HUES6 (cell line): ENCODE measurements at regions not wholly inside any gene's neighbourhood (a gene's known extent, or its start where the extent isn't known, plus 50 kb on each side); places are given as distances from the start of the nearest gene placed in this dataset.

Source experiments
- H3K27ac ChIP-seq: 2 replicates; pipeline ENCODE4 v1.7.0; 2013; ENCODE audit warnings: low read depth, mild to moderate bottlenecking, low read length, inconsistent platforms
- H3K27me3 ChIP-seq: 2 replicates; pipeline ENCODE4 v1.6.1; 2013; ENCODE audit warnings: low read length; ENCODE audit not compliant: control insufficient read depth, insufficient read depth
- H3K36me3 ChIP-seq: 2 replicates; pipeline ENCODE4 v1.6.1; 2013; ENCODE audit warnings: low read length; ENCODE audit not compliant: control insufficient read depth, insufficient read depth
- H3K4me1 ChIP-seq: 2 replicates; pipeline ENCODE4 v1.6.1; 2013; ENCODE audit warnings: low read length; ENCODE audit not compliant: control insufficient read depth, insufficient read depth
- H3K4me3 ChIP-seq: 2 replicates; pipeline ENCODE4 v1.5.1; 2013; ENCODE audit warnings: low read depth, low read length
- H3K9ac ChIP-seq: one replicate; pipeline ENCODE4 v1.6.1; 2013; ENCODE audit warnings: mild to moderate bottlenecking, low read length
- H3K9me3 ChIP-seq: 2 replicates; pipeline ENCODE4 v1.6.1; 2013; ENCODE audit warnings: low read depth, low read length; ENCODE audit not compliant: control insufficient read depth, insufficient read depth

- no peak overlapping the region for H3K4me3 ChIP-seq
- H3K9me3 ChIP-seq: no peaks in the 10 kb centered on the region
- H3K4me1 ChIP-seq: no peaks in the 10 kb centered on the region
- H3K9ac ChIP-seq: no peak overlapping the region
- H3K27ac ChIP-seq: no peak overlapping the region
- no peaks in the 10 kb centered on the region for H3K27me3 ChIP-seq
- no peaks in the 10 kb centered on the region for H3K36me3 ChIP-seq
These were observed 79.1 kb upstream of the ZFP64 start for GRCh38 chr20:52270696-52271095.

- no peaks in the 10 kb centered on the region for H3K4me1 ChIP-seq
- H3K9ac ChIP-seq: no peak overlapping the region
- H3K27me3 ChIP-seq: no peaks in the 10 kb centered on the region
- H3K27ac ChIP-seq: no peak overlapping the region
- H3K4me3 ChIP-seq: no peak overlapping the region
- H3K9me3 ChIP-seq: no peaks in the 10 kb centered on the region
- no peaks in the 10 kb centered on the region for H3K36me3 ChIP-seq
These were observed 78.5 kb upstream of the ZFP64 start for GRCh38 chr20:52270001-52270606.

GRCh38 chr20:52269321-52269720 lies 77.7 kb upstream of the ZFP64 start:
- Histone ChIP-seq H3K9me3 (no peaks in the 10 kb centered on the region), H3K36me3 (no peaks in the 10 kb centered on the region), H3K4me3 (no peak overlapping the region), H3K4me1 (no peaks in the 10 kb centered on the region), H3K27ac (no peak overlapping the region), H3K27me3 (no peaks in the 10 kb centered on the region), H3K9ac (no peak overlapping the region)

GRCh38 chr20:52268184-52268749 lies 76.7 kb upstream of the ZFP64 start:
- H3K4me3 ChIP-seq: no peak overlapping the region
- no peak overlapping the region for H3K27ac ChIP-seq
- H3K36me3 ChIP-seq: no peaks in the 10 kb centered on the region
- no peaks in the 10 kb centered on the region for H3K9me3 ChIP-seq
- H3K9ac ChIP-seq: no peak overlapping the region
- no peaks in the 10 kb centered on the region for H3K4me1 ChIP-seq
- H3K27me3 ChIP-seq: no peaks in the 10 kb centered on the region

GRCh38 chr20:52267418-52267817 lies 75.8 kb upstream of the ZFP64 start:
- Histone ChIP-seq H3K36me3 (no peaks in the 10 kb centered on the region), H3K4me1 (no peaks in the 10 kb centered on the region), H3K4me3 (no peak overlapping the region), H3K9me3 (no peaks in the 10 kb centered on the region), H3K27me3 (no peaks in the 10 kb centered on the region), H3K27ac (no peak overlapping the region), H3K9ac (no peak overlapping the region)

GRCh38 chr20:52263757-52264156 lies 72.2 kb upstream of the ZFP64 start:
- Histone ChIP-seq H3K36me3 (no peaks in the 10 kb centered on the region), H3K27me3 (no peaks in the 10 kb centered on the region), H3K4me1 (no peaks in the 10 kb centered on the region), H3K27ac (no peak overlapping the region), H3K9me3 (no peaks in the 10 kb centered on the region), H3K9ac (no peak overlapping the region), H3K4me3 (no peak overlapping the region)

GRCh38 chr20:52261792-52262191 lies 70.2 kb upstream of the ZFP64 start:
- Histone ChIP-seq H3K27me3 (no peaks in the 10 kb centered on the region), H3K4me1 (no peaks in the 10 kb centered on the region), H3K9ac (no peak overlapping the region), H3K36me3 (no peaks in the 10 kb centered on the region), H3K9me3 (peaks cover 3% of the 10 kb centered on the region; the same call in 1 of the 2 replicates), H3K4me3 (no peak overlapping the region), H3K27ac (no peak overlapping the region)

- Histone ChIP-seq H3K27me3 (no peaks in the 10 kb centered on the region), H3K36me3 (no peaks in the 10 kb centered on the region)
These were observed 67.7 kb upstream of the ZFP64 start for GRCh38 chr20:52259295-52259694.

GRCh38 chr20:52256454-52256853 lies 64.9 kb upstream of the ZFP64 start:
- no peaks in the 10 kb centered on the region for H3K4me1 ChIP-seq
- H3K9me3 ChIP-seq: peaks cover 11% of the 10 kb centered on the region; the same call in 1 of the 2 replicates
- no peak overlapping the region for H3K9ac ChIP-seq
- no peaks in the 10 kb centered on the region for H3K36me3 ChIP-seq
- H3K27me3 ChIP-seq: no peaks in the 10 kb centered on the region
- no peak overlapping the region for H3K4me3 ChIP-seq
- no peak overlapping the region for H3K27ac ChIP-seq

More at GRCh38 chr20:52259295-52259694, 67.7 kb upstream of the ZFP64 start:
- H3K9ac ChIP-seq: no peak overlapping the region
- no peak overlapping the region for H3K4me3 ChIP-seq
- H3K9me3 ChIP-seq: peaks cover 3% of the 10 kb centered on the region; the same call in 1 of the 2 replicates
- H3K4me1 ChIP-seq: no peaks in the 10 kb centered on the region
- H3K27ac ChIP-seq: no peak overlapping the region

- Histone ChIP-seq H3K9ac (no peak overlapping the region), H3K4me3 (no peak overlapping the region), H3K36me3 (no peaks in the 10 kb centered on the region), H3K4me1 (no peaks in the 10 kb centered on the region), H3K9me3 (0 out of 2 replicates have a peak, but pooled peaks cover 8% of the 10 kb centered on the region), H3K27ac (no peak overlapping the region), H3K27me3 (no peaks in the 10 kb centered on the region)
These were observed 61.1 kb upstream of the ZFP64 start for GRCh38 chr20:52252664-52253063.

GRCh38 chr20:52251827-52252226 lies 60.2 kb upstream of the ZFP64 start:
- Histone ChIP-seq H3K27ac (no peak overlapping the region), H3K9ac (no peak overlapping the region), H3K27me3 (no peaks in the 10 kb centered on the region), H3K4me3 (no peak overlapping the region), H3K9me3 (peaks cover 13% of the 10 kb centered on the region; the same call in 1 of the 2 replicates), H3K4me1 (no peaks in the 10 kb centered on the region), H3K36me3 (no peaks in the 10 kb centered on the region)
